ENCODE measurements at regions not wholly inside any gene's neighbourhood (a gene's known extent, or its start where the extent isn't known, plus 50 kb on each side); places are given as distances from the start of the nearest gene placed in this dataset.

- in situ Hi-C loops (cut with MboI; ENCODE audit: low sequenced_read_pairs in 4 of 4) = loop anchor here in 1 of 4 donors (25.0 kb wide), 1 partner anchor 95 kb away; no protein-coding TSS in a partner anchor
- Histone ChIP-seq H3K27ac (no peak overlapping the region), H3K27me3 (no peaks in the 10 kb centered on the region), H3K9me3 (no peaks in the 10 kb centered on the region), H3K4me1 (no peaks in the 10 kb centered on the region), H3K4me3 (no peak overlapping the region), H3K36me3 (no peaks in the 10 kb centered on the region)
- no peak for ATAC-seq
- no peak for DNase-seq
- TF ChIP-seq, protein P1, sequence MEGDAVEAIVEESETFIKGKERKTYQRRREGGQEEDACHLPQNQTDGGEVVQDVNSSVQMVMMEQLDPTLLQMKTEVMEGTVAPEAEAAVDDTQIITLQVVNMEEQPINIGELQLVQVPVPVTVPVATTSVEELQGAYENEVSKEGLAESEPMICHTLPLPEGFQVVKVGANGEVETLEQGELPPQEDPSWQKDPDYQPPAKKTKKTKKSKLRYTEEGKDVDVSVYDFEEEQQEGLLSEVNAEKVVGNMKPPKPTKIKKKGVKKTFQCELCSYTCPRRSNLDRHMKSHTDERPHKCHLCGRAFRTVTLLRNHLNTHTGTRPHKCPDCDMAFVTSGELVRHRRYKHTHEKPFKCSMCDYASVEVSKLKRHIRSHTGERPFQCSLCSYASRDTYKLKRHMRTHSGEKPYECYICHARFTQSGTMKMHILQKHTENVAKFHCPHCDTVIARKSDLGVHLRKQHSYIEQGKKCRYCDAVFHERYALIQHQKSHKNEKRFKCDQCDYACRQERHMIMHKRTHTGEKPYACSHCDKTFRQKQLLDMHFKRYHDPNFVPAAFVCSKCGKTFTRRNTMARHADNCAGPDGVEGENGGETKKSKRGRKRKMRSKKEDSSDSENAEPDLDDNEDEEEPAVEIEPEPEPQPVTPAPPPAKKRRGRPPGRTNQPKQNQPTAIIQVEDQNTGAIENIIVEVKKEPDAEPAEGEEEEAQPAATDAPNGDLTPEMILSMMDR (IDR thresholded peaks at IDR 0.05 in 4 of 5, conservative IDR thresholded peaks at IDR 0.05 in 1 of 5) = no peak
- no peak for TF ChIP-seq POLR2A (IDR thresholded peaks at IDR 0.05)
- intact Hi-C loops (cut with DNase I; ENCODE audit: low total_unique reads) = no loop called here
These were observed 1101.4 kb downstream of the CBLN2 start for GRCh38 chr18:71442731-71443141.

GRCh38 chr18:71441156-71441555, 1103.0 kb downstream of the CBLN2 start:
- H3K36me3 ChIP-seq = no peaks in the 10 kb centered on the region
- no peaks in the 10 kb centered on the region for H3K27me3 ChIP-seq
- DNase-seq (no peak), ATAC-seq (no peak)
- H3K4me1 ChIP-seq = no peaks in the 10 kb centered on the region
- TF ChIP-seq, protein P1 (IDR thresholded peaks at IDR 0.05 in 4 of 5, conservative IDR thresholded peaks at IDR 0.05 in 1 of 5) = no peak
- no peak for TF ChIP-seq POLR2A (IDR thresholded peaks at IDR 0.05)
- H3K9me3 ChIP-seq = no peaks in the 10 kb centered on the region
- no peak overlapping the region for H3K27ac ChIP-seq
- no peak overlapping the region for H3K4me3 ChIP-seq
- in situ Hi-C loops (cut with MboI; ENCODE audit: low sequenced_read_pairs in 4 of 4) = loop anchor here in 1 of 4 donors (25.0 kb wide), 1 partner anchor 96 kb away; no protein-coding TSS in a partner anchor
- intact Hi-C loops (cut with DNase I; ENCODE audit: low total_unique reads) = no loop called here

DNA sequence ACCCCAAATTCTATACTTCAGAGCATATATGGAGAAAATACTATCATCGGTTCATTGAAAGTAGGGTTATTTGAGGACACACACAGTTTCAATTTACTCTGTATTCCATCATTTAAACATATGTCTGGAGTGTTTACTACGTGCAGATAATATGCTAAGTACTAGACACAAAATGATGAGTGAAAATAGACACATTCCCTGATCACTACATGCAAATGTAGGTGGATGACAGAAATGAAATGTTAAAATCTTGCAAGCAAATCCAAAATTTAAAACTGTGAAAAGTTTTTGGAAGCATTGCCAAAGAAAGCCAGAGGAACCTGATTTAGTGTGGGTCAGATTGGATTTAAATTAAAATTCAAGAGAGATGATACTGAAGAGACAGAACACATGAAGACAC, 1106.6 kb downstream of the CBLN2 start:
- TF ChIP-seq, protein P1 (IDR thresholded peaks at IDR 0.05 in 4 of 5, conservative IDR thresholded peaks at IDR 0.05 in 1 of 5) = no peak
- TF ChIP-seq POLR2A (IDR thresholded peaks at IDR 0.05) = no peak
- Histone ChIP-seq H3K27ac (no peak overlapping the region), H3K27me3 (no peaks in the 10 kb centered on the region), H3K4me3 (no peak overlapping the region), H3K36me3 (no peaks in the 10 kb centered on the region), H3K9me3 (no peaks in the 10 kb centered on the region), H3K4me1 (no peaks in the 10 kb centered on the region)
- intact Hi-C loops (cut with DNase I; ENCODE audit: low total_unique reads) = no loop called here
- in situ Hi-C loops (cut with MboI; ENCODE audit: low sequenced_read_pairs in 4 of 4) = loop anchor here in 1 of 4 donors (25.0 kb wide), 1 partner anchor 100 kb away; no protein-coding TSS in a partner anchor
- ATAC-seq (no peak), DNase-seq (no peak)

DNA sequence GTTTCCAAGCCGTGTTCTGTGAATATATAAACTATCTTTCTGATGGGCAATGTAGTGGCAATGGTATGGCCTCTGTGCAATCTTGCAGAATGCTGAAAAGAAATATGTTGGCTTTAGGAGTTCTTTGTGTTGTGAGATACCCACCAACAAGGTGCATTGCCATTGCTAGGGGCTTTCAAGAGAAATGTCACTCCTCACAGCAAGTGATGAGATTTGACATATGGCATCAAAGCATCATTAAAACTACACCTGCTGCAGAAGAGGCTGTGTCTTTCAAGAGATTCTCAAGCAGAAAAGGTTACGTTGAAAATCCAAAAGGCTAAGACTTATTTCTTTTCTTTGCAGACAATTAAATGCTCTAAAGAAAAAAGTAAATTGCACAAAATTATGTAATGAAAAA, 1110.8 kb downstream of the CBLN2 start:
- H3K27ac ChIP-seq = no peak overlapping the region
- no peaks in the 10 kb centered on the region for H3K9me3 ChIP-seq
- TF ChIP-seq, protein P1 (IDR thresholded peaks at IDR 0.05 in 4 of 5, conservative IDR thresholded peaks at IDR 0.05 in 1 of 5) = no peak
- TF ChIP-seq POLR2A (IDR thresholded peaks at IDR 0.05) = no peak
- in situ Hi-C loops (cut with MboI; ENCODE audit: low sequenced_read_pairs in 4 of 4) = loop anchor here in 1 of 4 donors (25.0 kb wide), 1 partner anchor 104 kb away; no protein-coding TSS in a partner anchor
- H3K4me1 ChIP-seq = no peaks in the 10 kb centered on the region
- ATAC-seq (no peak), DNase-seq (no peak)
- H3K27me3 ChIP-seq = no peaks in the 10 kb centered on the region
- intact Hi-C loops (cut with DNase I; ENCODE audit: low total_unique reads) = no loop called here
- H3K4me3 ChIP-seq = no peak overlapping the region
- no peaks in the 10 kb centered on the region for H3K36me3 ChIP-seq

DNA sequence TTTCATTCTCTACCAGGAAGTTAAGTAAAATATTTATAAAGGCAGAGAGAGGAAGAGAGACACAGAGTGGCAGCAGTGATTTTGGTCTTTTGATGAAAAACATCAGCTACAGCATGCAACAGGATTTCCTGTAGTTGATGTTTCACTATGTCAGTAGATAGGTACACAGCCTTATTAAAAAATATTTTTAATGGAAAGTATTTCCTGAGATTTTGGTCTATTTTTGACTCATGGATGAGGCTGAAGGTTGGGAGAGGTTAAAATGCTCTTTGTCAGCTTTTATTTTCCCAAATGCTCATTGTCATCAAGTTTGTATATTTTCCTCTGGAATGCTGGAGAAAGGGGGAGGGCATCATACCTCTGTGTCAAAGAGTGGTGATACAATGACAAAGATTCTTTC, 1112.5 kb downstream of the CBLN2 start:
- in situ Hi-C loops (cut with MboI; ENCODE audit: low sequenced_read_pairs in 4 of 4) = loop anchor here in 1 of 4 donors (25.0 kb wide), 1 partner anchor 106 kb away; no protein-coding TSS in a partner anchor
- no peaks in the 10 kb centered on the region for H3K27me3 ChIP-seq

More for the DNA sequence above, 1112.5 kb downstream of the CBLN2 start:
- H3K4me1 ChIP-seq = no peaks in the 10 kb centered on the region
- intact Hi-C loops (cut with DNase I; ENCODE audit: low total_unique reads) = no loop called here
- no peak for ATAC-seq
- H3K9me3 ChIP-seq = no peaks in the 10 kb centered on the region
- H3K4me3 ChIP-seq = no peak overlapping the region
- TF ChIP-seq POLR2A (IDR thresholded peaks at IDR 0.05) = no peak
- TF ChIP-seq, protein P1 (IDR thresholded peaks at IDR 0.05 in 4 of 5, conservative IDR thresholded peaks at IDR 0.05 in 1 of 5) = no peak
- no peak for DNase-seq
- no peaks in the 10 kb centered on the region for H3K36me3 ChIP-seq
- H3K27ac ChIP-seq = no peak overlapping the region
